ENCODE measurements at regions not wholly inside any gene's neighbourhood (a gene's known extent, or its start where the extent isn't known, plus 50 kb on each side); places are given as distances from the start of the nearest gene placed in this dataset.

DNA sequence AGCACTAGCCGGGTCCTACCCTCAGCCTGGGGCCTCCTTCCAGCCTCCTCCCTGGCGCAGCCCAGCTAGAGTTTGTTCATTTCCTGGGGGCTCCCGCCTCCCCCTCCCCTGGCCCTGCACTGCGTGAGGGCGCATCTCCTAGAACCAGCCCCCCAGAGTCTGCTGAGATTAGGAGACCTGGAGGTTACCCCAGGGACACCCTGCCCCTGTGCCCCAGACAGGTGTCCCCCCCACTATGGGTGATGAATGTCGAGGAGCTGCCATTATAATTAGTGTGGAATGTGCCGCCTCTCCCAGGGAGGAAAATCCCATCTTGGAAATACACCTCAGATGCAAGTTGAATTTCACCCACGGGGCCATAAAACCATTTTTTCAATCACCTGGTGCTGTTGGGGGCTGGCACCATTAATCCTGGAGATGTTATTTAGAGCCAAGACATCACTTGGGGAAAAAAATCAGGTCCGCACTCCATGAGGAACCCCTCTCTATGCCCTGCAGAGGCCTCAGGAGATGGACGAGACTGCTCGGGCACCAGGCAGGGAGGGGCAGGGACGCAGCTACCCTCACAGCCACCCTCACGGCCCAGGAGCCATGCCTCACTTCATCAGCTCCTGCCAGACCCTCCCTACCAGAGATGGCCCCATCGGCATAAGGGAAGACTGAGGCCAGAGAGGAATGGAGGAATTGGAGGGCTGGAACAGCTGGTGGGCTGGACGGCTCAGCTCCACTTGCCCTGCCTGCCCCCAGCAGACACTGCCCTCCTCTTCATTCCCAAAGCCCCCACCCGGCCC, 197.5 kb downstream of the IGLL1 start:
- TF ChIP-seq, protein P1, sequence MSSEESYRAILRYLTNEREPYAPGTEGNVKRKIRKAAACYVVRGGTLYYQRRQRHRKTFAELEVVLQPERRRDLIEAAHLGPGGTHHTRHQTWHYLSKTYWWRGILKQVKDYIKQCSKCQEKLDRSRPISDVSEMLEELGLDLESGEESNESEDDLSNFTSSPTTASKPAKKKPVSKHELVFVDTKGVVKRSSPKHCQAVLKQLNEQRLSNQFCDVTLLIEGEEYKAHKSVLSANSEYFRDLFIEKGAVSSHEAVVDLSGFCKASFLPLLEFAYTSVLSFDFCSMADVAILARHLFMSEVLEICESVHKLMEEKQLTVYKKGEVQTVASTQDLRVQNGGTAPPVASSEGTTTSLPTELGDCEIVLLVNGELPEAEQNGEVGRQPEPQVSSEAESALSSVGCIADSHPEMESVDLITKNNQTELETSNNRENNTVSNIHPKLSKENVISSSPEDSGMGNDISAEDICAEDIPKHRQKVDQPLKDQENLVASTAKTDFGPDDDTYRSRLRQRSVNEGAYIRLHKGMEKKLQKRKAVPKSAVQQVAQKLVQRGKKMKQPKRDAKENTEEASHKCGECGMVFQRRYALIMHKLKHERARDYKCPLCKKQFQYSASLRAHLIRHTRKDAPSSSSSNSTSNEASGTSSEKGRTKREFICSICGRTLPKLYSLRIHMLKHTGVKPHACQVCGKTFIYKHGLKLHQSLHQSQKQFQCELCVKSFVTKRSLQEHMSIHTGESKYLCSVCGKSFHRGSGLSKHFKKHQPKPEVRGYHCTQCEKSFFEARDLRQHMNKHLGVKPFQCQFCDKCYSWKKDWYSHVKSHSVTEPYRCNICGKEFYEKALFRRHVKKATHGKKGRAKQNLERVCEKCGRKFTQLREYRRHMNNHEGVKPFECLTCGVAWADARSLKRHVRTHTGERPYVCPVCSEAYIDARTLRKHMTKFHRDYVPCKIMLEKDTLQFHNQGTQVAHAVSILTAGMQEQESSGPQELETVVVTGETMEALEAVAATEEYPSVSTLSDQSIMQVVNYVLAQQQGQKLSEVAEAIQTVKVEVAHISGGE (tag by site-specific recombination; conservative IDR thresholded peaks at IDR 0.05; ENCODE audit: low read depth) = no peak
- no peak for TF ChIP-seq ZNF24 (tag by site-specific recombination; IDR thresholded peaks at IDR 0.05)
- TF ChIP-seq CTCF (tag by site-specific recombination; IDR thresholded peaks at IDR 0.05) = no peak
- no peak for TF ChIP-seq ZEB2 (tag by site-specific recombination; IDR thresholded peaks at IDR 0.05)
- no peak for TF ChIP-seq KLF1 (tag by site-specific recombination; IDR thresholded peaks at IDR 0.05)
- TF ChIP-seq MYNN (tag by site-specific recombination; IDR thresholded peaks at IDR 0.05; ENCODE audit: borderline replicate concordance) = no peak
- no peak for TF ChIP-seq ZNF18 (tag by site-specific recombination; IDR thresholded peaks at IDR 0.05)
- TF ChIP-seq ZNF114 (tag by site-specific recombination; IDR thresholded peaks at IDR 0.05) = no peak
- no peak for TF ChIP-seq SETDB1 (IDR thresholded peaks at IDR 0.05; ENCODE audit: insufficient read length, low read length)
- TF ChIP-seq ZNF274 (IDR thresholded peaks at IDR 0.05; ENCODE audit: low read length) = no peak
- no peak for TF ChIP-seq ZNF274 (tag by site-specific recombination; IDR thresholded peaks at IDR 0.05; ENCODE audit: borderline replicate concordance)
- TF ChIP-seq ZNF23 (tag by site-specific recombination; IDR thresholded peaks at IDR 0.05; ENCODE audit: borderline replicate concordance) = no peak
- TF ChIP-seq ZNF324 (tag by site-specific recombination; IDR thresholded peaks at IDR 0.05) = no peak
- no peak for TF ChIP-seq GLI4 (tag by site-specific recombination; IDR thresholded peaks at IDR 0.05)
- no peak for TF ChIP-seq ELK4 (IDR thresholded peaks at IDR 0.05; ENCODE audit: borderline replicate concordance, low read depth, low read length)

All from HEK293 (cell line).